GM19328 (cell line): ENCODE measurements at regions not wholly inside any gene's neighbourhood (a gene's known extent, or its start where the extent isn't known, plus 50 kb on each side); places are given as distances from the start of the nearest gene placed in this dataset.

Experiments used
- ATAC-seq: cut with Tn5 transposase; IDR thresholded peaks from one replicate; pipeline ENCODE4 v1.9.1; 2021; ENCODE audit warnings: mild to moderate bottlenecking, moderate library complexity; ENCODE audit not compliant: unreplicated experiment

DNA sequence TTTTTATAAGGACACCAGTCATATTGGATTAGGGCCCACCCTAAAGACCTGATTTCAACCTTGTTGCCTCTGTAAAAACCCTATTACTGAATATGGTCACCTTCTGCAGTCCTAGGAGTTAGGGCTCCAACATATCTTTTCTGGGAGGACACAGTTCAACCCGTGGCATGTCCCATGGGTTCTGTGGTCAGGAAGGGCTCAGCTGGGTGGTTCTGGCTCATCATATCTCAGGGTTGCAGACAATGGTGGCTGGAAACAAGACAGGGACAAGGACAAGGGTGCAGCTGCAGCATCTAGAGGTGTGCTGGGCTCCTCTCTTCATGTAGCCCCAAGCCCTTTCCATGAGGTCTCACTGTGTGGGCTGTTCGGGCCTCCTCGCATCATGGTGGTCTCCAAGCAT, 63.1 kb upstream of the FOXF1 start:
- ATAC-seq, result no peak

DNA sequence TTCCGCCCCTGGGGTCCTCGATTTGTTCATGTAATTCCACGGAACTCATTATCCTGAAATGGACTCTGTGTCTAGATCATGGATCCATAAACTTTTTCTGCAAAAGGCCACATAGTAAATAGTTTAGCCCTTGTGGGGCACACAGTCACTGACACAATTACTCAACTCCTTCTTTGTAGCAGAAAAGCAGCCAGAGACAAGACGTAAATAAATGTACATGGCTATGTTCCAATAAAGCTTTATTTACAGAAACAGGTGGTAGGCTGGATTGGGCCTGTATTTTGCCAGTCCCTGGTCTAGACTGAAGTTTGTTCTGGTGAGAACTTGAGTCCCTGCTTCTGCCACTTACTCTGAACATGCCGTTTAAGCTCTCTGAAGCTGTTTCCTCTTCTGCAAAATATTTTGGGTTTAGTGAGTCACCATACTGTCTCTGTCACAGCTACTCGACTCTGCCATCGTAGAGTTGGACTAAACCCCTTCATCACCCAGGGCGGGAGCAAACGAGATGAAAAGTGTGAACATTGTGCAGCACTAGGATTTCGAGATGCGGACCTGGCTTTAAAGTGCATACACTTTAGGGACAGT, 61.9 kb upstream of the FOXF1 start:
- no peak for ATAC-seq

DNA sequence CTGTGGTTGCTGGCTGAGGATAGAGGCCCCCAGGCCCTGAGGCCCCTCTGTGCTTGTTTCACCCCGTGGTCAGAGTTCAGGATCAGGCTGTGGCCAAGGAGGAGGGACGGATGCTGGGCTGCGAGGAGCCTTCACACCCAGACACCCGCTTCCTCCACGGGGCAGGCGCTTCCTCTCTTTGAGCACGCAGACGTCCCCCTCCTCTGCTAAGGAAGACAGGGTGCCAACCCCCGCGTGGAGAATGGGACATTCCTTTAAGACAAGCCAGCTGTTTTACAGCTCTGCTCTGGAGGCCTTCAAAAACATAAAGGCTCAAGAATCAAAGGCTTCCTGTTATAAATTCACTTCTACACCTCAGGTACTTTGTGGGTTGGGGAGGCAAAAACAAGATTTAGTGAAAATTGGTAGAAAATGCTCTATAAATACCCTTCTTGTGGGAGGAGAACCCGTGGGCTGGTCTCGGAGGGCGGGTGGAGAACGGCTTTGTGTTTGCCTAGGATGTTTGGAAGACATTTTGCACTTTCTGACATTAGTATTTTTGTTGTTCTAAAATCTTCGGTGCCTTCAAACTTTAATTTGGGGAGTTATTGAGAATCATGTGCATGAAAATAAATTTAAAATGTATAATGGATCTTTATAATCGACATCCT, 60.8 kb upstream of the FOXF1 start:
- ATAC-seq, result no peak

DNA sequence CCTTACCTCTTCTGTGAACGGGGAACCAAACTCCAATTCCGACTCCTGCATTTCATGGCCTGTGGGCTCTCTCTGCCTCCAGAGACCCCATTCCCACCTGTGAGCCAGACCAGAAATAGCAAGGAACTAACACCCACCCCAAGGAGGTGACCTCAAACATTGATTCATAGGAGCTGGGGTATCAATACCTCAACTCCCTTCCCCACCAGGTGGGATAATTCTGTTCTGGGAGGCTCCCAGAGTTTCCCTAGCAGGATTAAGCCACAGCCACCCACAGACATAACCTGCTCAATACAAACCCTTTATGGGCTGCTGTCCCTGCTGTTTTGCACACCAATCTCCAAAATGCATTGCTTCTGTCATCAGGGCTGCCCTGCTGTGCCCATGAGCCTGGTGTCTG, 59.6 kb upstream of the FOXF1 start:
- no peak for ATAC-seq

DNA sequence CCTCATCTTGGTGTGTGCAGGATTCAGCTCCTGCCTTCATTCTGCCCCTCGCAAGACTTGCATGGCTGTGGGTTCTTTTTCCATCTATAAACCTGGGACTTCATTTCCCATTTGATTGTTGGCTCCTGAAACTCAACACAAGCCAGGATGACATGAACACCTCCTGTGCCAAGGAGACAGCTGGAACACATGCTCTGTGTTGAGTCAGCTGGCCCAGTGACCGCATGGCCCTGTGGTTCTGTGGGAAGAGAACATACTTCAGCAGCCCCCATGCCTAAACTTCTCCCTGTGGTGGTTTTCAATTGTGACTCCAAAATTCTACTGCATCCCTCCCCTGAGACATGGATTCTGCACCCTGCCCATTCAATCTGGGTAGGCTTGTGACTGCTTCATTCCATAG, 57.9 kb upstream of the FOXF1 start:
- no peak for ATAC-seq

DNA sequence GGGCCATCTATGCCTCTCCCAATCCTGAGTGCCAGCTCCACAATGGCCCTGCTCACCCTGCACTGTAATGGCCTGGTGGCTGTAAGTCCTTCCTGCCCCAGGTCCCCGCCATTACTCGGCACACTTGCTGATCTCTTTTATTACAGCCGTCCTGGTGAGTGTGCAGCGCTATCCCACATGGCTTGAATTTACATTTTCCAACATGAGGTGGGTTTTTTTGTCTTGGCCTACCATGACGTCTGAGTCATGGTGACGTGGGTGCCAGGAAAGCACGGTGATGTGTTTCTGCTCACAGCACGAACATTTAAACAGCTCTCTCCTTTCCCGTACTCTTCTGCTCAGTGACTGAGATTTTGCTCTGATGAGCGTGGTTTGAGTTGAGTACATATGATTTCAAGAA, 55.2 kb upstream of the FOXF1 start:
- ATAC-seq, result no peak

DNA sequence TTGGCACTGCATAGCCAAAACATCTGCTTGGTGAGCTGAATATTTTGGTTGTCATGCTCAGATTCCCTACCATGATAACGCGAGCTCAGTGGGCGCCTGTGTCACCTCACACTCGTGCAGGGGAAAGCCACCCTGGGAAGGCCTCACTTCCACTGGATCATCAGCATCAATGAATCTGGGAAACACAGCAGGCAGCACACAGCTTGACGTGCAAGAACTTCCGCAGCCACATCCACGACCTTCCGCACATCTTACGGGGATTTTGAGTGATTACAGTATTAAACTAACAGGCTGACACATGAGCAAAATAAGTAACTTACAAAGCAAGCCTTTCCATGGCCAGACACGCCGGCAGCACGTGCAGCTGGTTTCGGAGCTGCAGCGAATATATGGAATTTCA, 54.7 kb upstream of the FOXF1 start:
- ATAC-seq, result no peak

DNA sequence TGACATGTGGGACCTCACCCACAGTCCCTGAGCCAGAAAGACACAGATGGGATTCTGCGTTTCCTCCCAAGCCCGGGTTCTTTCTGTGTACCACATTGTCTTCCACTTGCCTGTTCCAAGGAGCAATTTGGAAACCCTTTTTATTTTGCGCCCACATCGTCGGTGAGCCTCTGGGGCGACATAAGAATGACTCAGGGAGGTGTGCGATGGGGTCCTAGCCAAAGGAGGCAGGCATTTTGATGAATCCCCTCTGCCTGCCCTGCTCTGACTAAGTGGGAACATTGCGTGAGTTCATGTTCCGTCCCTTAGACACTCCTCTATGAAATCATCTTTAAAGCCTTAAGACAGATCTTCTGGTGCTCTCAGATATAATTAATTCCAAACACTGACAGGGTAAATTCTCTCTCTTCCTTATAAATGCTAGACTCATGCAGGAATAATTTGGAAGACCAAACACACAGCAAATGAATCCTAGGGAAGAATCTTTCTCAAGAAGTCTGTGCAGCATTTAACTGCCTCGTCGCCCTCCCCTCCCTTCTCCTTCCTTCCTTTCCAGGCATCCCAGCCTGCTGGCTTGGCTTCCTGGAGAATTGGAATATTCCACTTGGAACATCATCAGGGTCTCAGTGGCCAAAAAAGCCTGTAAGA, 52.7 kb upstream of the FOXF1 start:
- ATAC-seq, result no peak

DNA sequence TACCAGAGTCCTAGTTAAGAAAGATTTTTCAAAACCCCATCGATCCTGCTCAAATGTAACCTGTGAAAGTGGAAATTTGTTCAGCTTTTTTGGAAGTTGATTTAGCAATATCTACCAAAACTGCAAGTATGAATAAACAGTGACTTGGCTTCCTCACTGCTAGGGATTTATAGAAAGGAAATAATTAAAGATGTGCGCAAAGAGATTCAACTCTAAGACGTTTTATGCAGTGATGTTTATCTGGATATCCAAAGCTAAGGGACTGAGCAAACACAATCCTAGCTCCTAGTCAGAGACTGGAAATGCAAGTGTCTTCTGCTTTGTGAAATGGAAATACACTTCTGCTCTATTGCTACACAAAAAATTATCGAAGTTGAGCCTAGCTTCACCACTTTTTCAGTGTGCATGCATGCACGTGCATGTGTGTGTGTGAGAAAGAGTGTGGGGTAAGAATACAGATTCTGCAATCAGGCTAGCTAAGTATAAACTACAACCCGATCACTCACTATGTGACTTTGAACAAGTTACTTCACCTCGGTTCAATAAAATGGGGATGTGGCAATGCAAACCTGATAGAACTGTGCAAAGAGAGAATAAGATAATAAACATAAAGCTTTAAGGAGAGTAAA, 52.1 kb upstream of the FOXF1 start:
- ATAC-seq, result no peak

DNA sequence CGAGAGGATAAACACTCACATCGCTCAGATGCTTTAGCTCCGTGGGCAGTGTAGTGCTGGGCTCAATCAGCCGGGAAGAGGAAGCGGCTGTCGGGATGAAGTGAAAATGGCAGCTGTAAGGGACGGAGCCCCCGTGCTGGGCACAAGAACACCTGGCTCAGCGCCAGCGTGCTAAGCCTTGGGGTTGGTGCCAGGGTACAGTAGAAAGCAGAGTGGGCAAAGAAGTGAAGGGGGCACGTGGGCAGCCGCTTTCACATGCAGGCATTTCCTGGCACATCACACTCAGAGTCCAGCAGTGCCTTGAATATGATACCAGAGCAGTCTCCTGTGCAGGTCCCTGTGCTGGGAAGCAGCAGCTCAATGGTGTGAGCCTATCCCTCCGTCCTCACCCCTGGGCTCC, 51.1 kb upstream of the FOXF1 start:
- no peak for ATAC-seq
